ENCODE measurements at regions not wholly inside any gene's neighbourhood (a gene's known extent, or its start where the extent isn't known, plus 50 kb on each side); places are given as distances from the start of the nearest gene placed in this dataset.
A peak's percentile ranks its signal among the peaks of the same experiment; 100 is the strongest.

DNA sequence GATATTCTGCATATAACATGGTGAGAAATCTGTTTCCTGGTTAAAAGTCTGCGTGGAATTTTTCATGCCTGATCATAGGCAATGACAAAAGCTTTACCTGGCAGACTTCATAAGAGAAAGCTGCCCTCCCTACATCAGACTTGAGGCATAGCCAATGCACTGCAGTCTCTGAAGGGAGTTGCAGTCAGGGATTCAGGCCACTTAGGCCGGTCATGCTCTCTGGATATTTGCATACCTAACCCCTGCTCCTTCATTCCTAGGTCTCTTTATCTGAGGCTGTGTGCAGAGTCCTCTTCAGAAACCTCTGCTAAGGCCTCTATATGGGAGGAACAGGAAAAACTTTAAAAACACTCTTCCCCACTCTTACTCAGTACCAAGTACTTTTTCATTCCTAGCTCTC lies 287.4 kb downstream of the PCDH17 start:
- H3K4me3 ChIP-seq (ENCODE audit: low read depth, low read length): no peak overlapping the region
- TF ChIP-seq, protein P1, sequence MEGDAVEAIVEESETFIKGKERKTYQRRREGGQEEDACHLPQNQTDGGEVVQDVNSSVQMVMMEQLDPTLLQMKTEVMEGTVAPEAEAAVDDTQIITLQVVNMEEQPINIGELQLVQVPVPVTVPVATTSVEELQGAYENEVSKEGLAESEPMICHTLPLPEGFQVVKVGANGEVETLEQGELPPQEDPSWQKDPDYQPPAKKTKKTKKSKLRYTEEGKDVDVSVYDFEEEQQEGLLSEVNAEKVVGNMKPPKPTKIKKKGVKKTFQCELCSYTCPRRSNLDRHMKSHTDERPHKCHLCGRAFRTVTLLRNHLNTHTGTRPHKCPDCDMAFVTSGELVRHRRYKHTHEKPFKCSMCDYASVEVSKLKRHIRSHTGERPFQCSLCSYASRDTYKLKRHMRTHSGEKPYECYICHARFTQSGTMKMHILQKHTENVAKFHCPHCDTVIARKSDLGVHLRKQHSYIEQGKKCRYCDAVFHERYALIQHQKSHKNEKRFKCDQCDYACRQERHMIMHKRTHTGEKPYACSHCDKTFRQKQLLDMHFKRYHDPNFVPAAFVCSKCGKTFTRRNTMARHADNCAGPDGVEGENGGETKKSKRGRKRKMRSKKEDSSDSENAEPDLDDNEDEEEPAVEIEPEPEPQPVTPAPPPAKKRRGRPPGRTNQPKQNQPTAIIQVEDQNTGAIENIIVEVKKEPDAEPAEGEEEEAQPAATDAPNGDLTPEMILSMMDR (IDR thresholded peaks at IDR 0.05; ENCODE audit: low read depth, low read length): no peak
- no peak for DNase-seq

DNA sequence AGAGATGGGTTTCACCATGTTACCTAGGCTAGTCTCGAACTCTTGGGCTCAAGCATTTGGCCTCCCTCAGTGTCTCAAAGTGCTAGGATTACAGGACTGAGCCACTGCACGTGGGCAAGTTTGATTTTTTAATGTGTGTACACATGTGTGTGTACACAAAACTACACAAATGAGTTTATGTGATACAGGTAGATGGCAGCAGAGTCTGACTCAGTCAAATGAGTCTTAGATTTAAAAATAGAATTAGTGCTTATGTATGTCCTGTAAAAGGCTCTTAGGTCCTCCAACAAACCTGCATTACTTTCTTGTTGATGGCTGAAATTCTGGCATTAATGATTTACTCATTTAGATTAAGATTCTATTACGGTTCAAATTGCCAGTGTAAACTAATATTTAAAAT lies 293.7 kb downstream of the PCDH17 start:
- TF ChIP-seq, protein P1 (IDR thresholded peaks at IDR 0.05; ENCODE audit: low read depth, low read length): peak; percentile 24
- H3K4me1 ChIP-seq: no peaks in the 10 kb centered on the region; the same call in 1 of the 2 replicates
- H3K36me3 ChIP-seq: no peaks in the 10 kb centered on the region
- H3K4me3 ChIP-seq (ENCODE audit: low read depth, low read length): no peak overlapping the region
- no peaks in the 10 kb centered on the region for H3K9me3 ChIP-seq
- no peaks in the 10 kb centered on the region for H3K27me3 ChIP-seq
- no peak for DNase-seq

More for the DNA sequence above, 287.4 kb downstream of the PCDH17 start:
- Histone ChIP-seq H3K36me3 (no peaks in the 10 kb centered on the region), H3K9me3 (no peaks in the 10 kb centered on the region), H3K4me1 (no peaks in the 10 kb centered on the region; the same call in 1 of the 2 replicates), H3K27me3 (no peaks in the 10 kb centered on the region)

DNA sequence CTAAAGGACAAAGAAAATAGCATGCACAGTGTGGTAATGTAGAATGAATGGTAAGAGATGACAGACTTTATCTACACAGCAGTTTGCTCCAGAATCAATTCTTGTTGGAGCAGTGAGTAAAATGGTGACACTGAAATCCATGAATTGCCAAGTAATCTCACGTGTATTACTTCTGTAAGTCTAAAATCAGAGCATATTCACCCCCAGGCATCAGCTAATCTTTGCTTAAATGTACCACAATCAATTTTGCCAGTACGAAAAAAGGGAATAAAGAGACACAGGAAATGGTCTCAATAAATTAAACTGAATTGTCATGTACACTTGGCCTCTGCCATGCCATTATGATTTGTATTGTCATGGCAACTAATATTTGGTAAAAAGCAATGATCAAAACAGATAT lies 294.2 kb downstream of the PCDH17 start:
- Histone ChIP-seq H3K27me3 (no peaks in the 10 kb centered on the region), H3K36me3 (no peaks in the 10 kb centered on the region), H3K4me3 (ENCODE audit: low read depth, low read length) (no peak overlapping the region), H3K9me3 (no peaks in the 10 kb centered on the region), H3K4me1 (no peaks in the 10 kb centered on the region; the same call in 1 of the 2 replicates)
- TF ChIP-seq, protein P1 (IDR thresholded peaks at IDR 0.05; ENCODE audit: low read depth, low read length): no peak
- no peak for DNase-seq

DNA sequence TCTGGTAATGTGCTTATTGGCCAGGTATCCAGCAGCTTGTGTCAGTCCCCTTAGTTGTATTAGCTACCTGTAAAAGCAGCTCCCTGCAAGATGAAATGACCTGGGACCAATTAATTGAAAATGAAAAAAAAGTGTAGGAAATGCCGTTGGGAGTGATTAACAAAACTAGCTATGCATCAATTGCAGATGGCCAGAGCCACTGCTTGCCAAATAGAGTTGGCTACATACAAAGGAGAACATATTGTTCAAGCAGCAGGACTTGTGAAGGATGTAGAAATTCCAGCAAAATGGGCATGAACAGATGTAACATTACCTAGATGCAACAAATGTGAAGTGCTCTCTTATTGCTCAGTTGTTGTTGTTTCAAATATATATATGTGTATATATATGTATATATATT lies 300.5 kb downstream of the PCDH17 start:
- Histone ChIP-seq H3K4me1 (no peaks in the 10 kb centered on the region), H3K4me3 (ENCODE audit: low read depth, low read length) (no peak overlapping the region), H3K27me3 (no peaks in the 10 kb centered on the region), H3K36me3 (no peaks in the 10 kb centered on the region), H3K9me3 (no peaks in the 10 kb centered on the region)
- TF ChIP-seq, protein P1 (IDR thresholded peaks at IDR 0.05; ENCODE audit: low read depth, low read length): no peak
- DNase-seq: no peak

DNA sequence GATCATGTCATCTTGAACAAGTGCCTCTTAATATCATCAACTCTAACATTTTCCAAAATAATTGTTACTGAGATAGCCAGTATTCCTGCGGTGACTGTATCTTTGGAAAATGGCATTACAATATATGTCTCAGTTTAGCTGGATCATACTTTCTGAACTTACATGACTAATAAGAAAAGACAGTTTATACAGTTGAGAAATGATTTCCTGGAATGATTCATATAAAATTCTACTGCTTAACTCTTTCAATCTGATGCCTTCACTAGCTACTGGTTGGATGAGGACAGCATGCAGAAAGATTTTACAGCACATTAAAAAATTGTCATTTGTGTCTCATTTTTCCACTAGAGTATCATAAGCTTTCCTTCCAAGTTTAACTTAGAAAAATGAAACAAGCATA lies 302.1 kb downstream of the PCDH17 start:
- TF ChIP-seq, protein P1 (IDR thresholded peaks at IDR 0.05; ENCODE audit: low read depth, low read length): no peak
- no peak for DNase-seq
- H3K9me3 ChIP-seq: no peaks in the 10 kb centered on the region
- H3K27me3 ChIP-seq: no peaks in the 10 kb centered on the region
- no peaks in the 10 kb centered on the region for H3K36me3 ChIP-seq
- H3K4me3 ChIP-seq (ENCODE audit: low read depth, low read length): no peak overlapping the region
- H3K4me1 ChIP-seq: no peaks in the 10 kb centered on the region

DNA sequence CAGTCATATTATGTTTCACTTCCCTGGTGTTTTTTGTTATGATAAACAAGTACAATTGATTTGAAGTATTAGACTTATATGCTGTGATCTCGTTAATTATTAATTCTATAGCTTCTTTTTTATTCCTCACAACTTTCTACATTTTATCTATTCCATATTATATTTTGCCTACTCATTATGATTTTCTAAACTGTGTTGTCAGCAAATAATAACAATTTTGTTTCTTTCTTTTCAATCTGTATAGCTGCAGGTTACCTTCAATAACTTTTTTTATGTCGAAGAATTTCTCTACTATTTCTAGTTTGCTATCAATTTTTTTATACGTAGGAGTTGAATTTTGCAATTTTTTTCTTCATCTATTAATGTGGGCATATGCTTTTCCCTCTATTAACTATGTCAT lies 304.4 kb downstream of the PCDH17 start:
- H3K4me3 ChIP-seq (ENCODE audit: low read depth, low read length): no peak overlapping the region
- H3K36me3 ChIP-seq: no peaks in the 10 kb centered on the region
- TF ChIP-seq, protein P1 (IDR thresholded peaks at IDR 0.05; ENCODE audit: low read depth, low read length): no peak
- H3K9me3 ChIP-seq: no peaks in the 10 kb centered on the region
- H3K27me3 ChIP-seq: no peaks in the 10 kb centered on the region
- no peak for DNase-seq
- H3K4me1 ChIP-seq: no peaks in the 10 kb centered on the region

Measured in BE2C (cell line).